GM21367 (cell line): ENCODE measurements at regions not wholly inside any gene's neighbourhood (a gene's known extent, or its start where the extent isn't known, plus 50 kb on each side); places are given as distances from the start of the nearest gene placed in this dataset.

Experiments used
- ATAC-seq: cut with Tn5 transposase; IDR thresholded peaks from one replicate; pipeline ENCODE4 v1.9.1; 2021; ENCODE audit not compliant: unreplicated experiment

DNA sequence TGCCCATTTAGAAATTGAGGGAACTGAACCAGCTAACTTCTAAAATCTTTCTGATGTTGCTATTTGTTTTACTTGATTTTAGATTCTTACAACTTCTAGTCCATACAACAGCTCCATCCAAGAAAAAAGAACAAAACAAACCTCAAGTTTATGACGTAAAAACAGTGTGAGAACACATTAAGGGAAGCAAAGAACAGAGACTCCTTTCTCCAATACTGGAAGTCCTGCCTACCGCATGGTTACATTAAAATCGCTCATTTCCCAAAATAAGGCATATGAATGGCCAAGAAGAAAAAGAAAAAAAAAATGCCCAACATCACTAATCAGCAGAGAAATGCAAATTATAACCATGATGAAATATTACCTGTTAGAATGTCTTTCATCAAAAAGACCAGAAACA is 110.0 kb downstream of the TRIB2 start:
- ATAC-seq = no peak

DNA sequence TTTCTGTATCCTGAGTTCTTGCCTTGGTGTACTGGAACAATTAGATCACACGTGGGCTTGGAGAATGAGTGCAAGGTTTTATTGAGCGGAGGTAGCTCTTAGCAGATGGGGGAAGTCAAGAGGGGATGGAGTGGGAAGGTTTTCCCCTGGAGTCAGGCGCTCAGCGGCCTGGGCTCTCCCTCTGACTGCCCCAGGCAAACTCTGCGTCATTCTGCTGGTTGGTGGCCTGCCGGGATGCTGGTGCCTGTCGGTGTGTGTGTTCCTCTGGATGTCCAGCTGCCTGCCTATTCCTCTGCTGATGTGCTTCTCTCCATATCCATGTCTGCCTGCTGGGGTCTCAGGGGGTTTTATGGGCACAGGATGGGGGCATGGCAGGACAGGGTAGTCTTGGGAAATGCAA is 111.0 kb downstream of the TRIB2 start:
- ATAC-seq = no peak

DNA sequence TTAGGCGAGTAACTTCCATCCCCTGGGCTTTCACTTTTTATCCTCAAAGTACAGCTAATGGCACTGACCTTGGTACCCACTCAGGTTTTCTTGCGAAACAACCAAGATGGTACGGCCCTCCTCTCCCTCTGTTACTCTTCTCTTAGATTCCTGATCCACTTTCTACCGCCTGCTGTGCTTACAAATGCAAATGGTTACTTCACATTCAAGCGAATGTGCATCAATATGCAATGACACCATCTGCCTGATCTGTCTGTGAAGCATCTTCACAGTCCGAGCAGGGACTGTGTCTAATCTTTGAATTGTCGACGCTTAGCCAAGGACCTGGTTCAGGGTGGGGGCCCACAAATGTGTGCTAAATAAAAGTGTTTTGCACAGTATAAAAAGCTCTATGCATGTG is 112.2 kb downstream of the TRIB2 start:
- ATAC-seq = no peak

DNA sequence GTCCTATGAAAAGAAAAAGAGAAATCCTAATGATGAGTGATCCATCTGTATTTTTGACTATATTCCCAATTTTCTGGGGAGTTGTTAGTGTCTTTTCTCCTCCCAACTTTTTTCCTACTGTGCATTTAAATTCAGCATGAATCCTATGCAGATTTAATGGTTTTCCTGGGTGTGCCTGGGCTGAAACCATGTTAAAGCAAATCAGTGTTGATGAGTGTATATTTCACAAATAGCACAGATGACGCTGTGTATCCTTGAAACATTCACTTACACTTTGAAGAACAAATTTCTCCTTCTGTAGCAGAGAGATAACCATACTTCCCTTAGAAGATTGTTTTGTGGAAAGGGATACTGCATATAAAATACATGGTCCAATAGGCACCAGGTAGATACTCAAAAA is 114.3 kb downstream of the TRIB2 start:
- ATAC-seq = no peak

DNA sequence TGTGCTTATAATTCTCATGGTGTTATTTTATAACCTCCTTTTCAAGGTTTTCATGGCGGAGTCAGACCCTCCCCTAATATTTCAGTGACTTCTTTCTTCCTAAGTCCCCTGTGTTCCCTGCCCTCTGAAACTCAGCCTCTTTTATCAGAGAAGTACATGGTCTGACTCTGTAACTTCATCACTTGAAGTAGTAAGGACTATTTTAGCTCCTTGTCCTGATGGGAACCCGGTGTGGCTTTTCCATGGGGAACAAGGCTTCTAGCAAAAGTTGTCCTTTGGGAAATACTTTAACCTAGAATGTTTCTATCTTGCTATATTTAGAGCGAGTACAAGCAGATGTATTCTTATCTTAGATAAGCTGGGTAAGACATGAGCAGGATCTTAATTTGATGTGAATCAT is 117.5 kb downstream of the TRIB2 start:
- no peak for ATAC-seq

DNA sequence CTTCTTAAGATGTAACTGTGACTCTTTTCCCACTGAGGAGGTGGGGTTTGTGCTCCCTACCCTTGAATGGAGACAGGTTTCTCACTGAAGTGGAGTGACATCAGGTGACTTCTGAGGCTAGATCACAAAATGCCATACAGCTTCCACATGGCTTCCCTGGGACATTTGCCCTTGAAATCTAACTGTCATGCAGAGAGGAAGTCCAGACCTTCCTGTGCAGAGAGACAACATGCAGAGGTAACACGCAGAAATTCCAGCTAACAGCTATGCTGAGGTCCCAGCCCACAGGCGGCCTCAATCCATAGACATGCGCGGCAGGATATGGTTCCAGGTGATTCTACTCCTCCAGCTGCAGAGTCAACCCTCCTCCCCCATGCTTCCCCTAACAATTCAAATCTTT is 119.0 kb downstream of the TRIB2 start:
- no peak for ATAC-seq

DNA sequence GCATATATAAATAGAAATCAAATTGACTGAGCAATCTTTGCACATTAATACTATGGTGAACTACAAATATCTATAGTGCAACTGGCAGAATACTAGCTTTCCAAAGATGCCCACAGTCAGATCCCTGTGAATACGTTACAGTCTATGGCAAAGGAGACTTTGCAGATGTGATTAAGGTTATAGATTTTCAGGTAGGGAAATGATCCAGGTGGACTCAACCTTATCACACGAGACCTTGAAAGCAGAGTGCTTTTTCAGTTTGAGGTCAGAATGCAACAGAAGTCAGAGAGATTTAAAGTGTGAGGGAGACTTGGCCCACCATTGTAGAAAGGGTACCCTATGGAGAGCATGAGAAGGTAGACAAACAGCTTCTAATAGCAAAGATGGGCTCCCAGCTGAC is 122.6 kb downstream of the TRIB2 start:
- no peak for ATAC-seq

DNA sequence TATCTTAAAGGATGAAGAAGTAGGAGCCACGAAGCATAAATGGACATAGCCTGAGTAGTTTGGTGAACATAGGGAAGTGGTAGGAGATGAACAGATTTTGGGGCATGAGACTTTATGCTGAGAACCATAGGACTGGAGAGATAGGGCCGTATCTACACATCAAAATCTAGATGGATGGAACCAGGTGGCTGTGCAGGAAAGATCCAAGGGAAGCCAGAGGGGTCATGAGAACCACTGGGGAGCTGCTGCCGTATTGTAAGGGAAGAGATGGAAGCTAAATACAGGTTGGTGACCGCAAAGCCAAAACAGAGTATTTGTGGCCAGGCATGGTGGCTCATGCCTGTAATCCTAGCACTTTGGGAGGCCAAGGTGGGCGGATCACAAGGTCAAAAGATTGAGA is 124.3 kb downstream of the TRIB2 start:
- no peak for ATAC-seq

DNA sequence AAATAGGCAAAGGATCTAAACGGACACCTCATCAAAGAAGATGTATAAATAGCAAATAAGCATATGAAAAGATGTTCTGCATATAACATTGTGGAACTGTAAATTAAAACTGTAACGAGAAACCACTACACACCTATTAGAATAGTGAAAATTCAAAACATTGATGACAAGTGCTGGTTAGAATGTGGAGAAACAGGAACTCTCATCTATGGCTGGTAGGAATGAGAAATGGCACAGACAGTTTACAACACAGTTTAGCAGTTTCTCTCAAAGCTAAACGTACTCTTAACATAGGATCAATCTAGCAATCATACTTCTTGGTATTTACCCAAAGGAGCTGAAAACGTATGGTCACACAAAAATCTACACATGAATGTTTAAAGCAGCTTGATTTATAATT is 126.2 kb downstream of the TRIB2 start:
- ATAC-seq = no peak

DNA sequence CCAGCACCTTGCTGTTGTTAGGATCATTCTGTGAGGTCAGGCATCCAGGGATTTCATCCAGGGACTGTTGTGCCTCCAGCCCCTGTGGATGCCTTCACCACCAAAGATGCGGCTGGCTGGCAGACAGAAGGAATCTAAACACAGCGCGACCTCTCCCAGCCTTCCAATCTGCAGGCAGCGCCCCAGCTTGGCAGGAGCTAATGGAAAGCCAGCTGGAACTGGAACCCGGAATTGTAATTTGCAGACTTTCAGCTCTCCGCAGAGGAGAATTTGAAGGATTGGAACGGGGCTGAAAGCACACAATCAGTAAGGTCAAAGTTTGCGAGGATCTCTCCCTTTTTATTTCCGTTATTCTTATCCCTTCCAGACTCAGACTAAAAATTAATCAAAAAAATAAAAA is 127.8 kb downstream of the TRIB2 start:
- ATAC-seq = no peak

DNA sequence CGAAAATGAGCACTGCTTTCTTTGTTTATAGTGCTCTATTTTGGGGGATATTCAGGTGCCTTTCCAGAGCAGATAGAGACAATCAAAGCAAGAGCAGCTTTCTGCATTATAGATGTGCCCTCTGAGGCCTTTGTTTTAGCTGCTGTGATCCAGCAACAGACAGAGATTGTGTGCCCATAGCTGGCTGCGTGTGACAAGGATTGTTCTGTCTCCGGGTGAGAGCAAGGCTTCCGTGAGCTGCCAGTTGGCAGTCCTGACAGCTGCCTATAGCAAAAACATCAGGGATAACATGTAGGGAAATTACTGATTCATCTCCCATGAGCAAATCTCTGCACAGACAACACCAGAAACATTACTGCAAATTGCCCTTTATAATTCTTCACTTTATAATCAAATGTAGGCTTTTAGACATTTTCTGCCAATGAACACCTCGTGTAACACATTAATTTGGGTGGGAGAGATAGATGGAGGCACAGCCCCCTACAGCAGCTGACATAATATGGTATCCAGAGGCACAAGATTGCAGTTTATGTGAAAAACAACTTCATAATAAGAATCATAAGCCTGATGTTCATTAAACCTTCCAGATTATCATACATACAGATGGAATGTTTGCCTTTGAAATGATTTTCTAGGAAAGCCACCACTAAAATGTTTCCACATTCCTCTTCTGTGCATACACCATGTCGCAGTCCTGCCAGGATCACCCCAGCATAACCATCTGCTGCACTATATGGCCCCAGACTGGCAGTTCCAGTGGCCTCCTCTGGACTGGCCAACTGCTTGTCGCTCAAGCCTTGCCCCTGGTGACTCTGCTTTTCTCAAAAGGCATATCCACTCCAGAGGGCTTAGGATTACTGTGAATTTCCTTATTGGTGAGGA is 131.2 kb downstream of the TRIB2 start:
- no peak for ATAC-seq

DNA sequence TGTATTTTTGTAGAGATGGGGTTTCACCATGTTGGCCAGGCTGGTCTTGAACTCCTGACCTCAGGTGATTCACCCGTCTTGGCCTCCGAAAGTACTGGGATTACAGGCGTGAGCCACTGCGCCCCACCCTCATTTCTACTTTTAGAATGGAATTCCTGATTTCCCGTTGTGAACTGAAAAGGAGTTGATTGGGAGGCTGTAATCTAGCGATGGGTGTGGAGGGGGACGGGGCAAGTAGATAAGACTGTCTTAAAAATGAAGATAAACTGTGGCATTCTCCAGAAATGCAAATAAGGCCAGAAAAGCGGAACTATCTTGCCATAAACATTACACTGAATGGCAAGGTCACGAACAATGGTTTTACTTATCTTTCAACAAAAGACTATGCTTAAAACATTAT is 135.4 kb downstream of the TRIB2 start:
- no peak for ATAC-seq

DNA sequence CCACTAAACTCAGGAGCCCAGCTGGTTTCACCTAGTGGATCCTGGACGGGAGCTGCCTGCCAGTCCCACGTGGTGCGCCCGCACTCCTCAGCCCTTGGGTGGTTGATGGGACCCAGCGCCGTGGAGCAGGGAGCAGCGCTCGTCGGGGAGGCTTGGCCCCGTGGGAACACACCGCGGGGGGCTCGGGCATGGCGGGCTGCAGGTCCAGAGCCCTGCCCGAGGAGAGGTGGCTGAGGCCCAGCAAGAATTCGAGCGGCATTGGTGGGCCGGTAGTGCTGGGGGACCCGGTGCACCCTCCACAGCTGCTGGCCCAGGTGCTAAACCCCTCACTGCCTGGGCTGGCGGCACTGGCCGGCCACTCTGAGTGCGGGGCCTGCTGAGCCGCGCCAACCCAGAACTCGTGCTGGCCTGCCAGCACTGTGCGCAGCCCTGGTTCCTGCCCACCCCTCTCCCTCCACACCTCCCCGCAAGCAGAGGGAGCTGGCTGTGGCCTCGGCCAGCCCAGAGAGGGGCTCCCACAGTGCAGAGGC is 137.3 kb downstream of the TRIB2 start:
- ATAC-seq = no peak

DNA sequence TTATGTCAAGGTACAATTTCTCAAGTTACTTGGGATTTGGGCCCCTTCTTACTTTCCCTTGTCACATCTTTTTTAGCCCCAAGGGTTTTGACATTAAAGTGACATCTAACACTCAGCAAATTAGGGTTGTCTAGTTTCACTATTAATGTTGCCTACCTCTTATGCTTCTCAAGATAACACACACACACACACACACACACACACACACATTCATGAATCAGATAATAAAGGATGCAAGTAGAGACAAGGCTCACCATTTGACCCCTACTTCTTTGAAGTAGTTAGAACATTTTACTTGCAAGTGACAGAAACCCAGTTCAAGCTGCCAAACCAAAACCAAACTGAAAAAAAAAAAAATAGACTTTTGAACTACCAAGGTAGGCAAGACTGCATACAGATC is 138.8 kb downstream of the TRIB2 start:
- no peak for ATAC-seq

DNA sequence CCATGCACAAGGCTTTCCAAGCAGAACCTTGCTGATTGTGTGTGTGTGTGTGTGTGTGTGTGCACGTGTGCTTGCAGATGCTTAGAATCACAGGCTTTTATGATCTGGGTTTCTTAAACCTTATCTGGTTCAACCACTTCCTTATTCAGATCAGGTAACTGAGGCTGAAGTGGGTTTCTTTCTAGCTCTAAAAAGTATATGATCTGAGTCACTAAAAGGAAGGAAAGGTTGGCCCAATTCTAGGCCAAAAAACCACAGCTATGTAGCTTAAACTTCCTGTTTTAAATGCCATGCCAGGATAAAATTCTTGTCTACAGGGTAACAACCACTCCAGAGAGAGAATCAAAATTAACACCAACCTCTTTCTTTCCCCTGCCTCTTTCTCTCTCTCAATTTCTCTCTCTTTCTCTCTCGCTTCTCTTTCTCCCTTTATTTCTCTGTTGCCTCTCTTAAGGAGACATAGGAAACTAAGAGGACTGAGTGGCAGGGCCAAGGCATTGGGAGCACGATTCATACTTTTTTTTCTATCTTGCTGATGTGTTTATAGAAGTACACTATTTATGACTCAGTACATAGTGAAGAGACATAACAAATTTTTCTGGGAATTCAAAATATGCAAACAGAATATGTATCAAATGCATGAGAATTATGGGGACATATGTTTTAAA is 140.3 kb downstream of the TRIB2 start:
- ATAC-seq = no peak

DNA sequence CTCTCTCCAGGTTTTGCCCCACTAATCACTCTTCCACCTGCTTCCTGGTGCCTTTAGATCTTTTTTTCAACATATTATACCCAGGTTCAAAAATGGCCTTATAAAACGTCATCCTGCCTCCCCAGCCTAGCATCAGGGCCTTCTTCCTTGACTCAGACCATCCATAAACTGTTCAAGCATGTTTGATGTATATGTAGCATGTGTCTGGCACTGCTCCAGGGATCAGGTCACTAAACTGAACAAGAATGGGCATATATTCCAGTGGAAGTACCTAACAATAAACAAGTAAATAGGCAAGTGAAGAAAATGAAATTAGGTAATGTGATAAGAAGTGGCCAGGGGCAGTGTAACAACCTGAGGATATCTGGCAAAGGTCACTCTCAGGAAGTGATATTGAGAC is 141.2 kb downstream of the TRIB2 start:
- no peak for ATAC-seq

DNA sequence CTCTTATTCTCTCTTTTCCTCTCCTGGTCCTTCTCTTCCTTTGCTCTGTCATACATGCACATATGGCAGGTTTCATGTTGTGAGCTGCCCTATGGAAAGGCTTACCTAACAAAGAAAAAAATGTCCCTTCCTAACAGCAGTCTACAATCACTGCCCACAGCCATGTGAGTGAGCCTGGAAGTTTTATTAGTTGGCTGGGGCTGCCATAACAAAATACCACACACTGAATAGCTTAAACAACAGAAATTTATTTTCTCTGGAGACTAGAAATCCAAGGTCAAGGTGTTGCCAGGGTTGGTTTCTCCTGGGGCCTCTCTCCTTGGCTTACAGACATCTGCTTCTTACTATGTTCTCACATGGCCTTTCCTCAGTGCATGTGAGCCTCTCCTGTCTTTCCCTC is 142.1 kb downstream of the TRIB2 start:
- no peak for ATAC-seq

DNA sequence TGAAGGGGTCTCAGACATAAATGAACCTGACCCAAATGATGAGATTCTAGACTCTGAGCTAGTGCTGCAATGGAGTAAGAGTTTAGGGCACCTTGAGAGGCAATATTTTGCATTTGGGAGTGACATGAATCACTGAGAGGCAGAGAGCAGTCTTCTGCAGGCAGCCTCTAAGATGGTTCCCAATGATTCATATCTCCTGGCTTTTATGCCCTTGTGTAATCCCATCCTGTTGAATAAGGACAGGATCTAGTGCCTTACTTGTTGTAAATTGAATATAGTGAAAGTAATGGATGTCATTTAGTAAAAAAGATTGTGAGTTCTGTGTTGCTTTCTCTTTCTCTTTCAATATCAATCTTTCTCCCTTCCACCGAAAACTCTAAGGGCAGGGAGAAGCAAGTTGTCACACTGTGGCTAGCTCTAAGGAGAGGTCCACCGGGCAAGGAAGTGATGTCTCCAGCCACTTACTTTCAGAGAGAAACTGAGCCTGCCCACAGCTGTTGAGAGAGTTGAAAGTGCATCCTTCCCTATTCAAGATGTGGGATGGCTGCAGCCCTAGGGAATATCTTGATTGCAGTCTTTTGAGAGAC is 144.7 kb downstream of the TRIB2 start:
- ATAC-seq = no peak

DNA sequence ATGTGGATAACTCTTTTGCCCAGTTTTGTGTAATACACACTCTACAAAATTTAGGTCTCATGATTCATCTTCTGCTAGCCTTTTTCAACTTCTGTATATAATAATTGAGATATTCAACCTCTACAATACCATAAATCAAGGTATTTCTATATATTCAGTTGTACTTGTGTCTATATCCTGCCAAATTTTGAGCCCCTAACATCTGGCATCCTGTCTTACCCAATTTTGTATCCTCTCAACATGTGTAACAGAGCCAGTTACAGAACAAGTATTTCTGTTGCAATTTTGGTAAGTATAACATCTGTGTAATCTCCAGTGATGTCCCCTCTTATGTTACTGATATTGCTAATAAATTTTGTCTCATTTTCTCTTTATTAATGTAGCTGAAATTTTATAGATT is 145.8 kb downstream of the TRIB2 start:
- ATAC-seq = no peak

DNA sequence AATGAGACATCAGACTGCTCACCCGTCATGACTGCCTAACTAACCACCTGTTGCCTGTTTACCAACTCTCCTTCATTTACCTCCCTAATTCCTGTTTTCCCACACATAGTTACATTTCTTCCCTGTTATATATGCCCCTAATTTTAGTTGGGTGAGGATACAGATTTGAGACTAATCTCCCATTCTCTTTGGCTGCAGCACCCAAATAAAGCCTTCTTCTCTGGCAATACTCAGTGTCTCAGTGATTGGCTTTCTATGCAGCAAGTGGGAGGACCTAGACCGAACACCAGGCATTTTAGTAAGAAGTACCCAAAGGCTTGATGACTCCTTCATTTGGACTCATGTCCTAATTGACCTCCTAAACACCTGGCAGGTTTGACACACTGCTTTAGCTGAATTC is 147.2 kb downstream of the TRIB2 start:
- no peak for ATAC-seq

DNA sequence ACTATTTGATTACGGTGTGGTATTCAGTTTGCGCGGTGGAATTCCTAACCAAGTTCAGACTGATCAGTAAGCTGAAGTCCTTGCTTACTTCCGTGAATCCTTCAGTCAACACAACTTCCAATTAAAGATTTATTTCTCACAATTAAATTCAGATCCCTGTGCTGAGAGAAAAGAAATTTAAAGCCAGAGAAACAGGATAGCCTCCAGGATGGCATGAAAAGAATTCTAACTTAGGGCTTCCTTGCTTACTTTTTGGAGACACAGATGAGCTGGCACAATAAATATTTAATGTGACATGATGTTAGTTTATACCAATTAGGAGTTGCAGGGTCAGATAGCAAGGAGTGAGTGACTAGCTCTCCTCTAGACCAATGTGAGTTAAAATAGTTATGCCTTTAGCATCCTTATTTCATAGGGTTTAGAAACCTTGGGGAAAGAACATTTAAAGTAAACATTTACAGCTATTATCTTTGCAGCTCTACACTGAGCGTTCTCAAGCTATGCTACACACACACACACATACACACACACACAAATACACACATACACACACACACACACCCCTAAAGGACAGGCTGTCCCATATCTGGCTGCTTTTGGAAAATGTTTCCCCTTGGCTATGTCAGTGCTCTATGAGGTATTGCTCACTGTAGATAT is 151.0 kb downstream of the TRIB2 start:
- no peak for ATAC-seq

DNA sequence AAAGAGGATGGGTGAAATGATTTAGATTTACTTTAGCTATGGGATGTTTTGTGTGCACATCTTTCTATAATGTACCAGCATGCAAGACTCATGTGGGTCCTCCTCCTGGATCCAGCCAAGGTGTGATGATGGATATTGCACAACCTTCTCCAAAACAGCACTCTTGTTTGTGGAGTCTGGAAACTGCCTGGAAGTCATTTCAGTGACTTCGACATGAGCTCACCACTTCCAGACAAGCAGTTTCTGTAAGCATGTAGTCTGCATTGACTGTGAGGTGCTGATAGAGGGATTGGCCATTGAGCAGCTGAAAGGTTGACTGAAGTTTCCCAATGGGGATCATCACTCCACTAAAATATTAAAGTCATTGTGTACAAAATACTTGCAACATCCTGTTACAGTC is 154.0 kb downstream of the TRIB2 start:
- no peak for ATAC-seq
